IMR-90 (cell line): ENCODE measurements at regions not wholly inside any gene's neighbourhood (a gene's known extent, or its start where the extent isn't known, plus 50 kb on each side); places are given as distances from the start of the nearest gene placed in this dataset.

Experiments
- ATAC-seq: fragments of 200-7000 bp; cut with Tn5 transposase; 2 replicates; pipeline ENCODE4 v1.9.1; 2020; ENCODE audit warnings: low read depth, mild to moderate bottlenecking, moderate library complexity
- BruUV-seq: library from RNA; stranded (reverse); fragments of 400-500 nt; replicated peaks from 2 replicates; lab custom pipeline; 2021; lab: Mats Ljungman, UMichigan
- CTCF ChIA-PET: fragments of 300-600 bp; formaldehyde crosslinking; extraction: SDS; loops from one replicate; lab custom pipeline; 2021; ENCODE audit warnings: antibody characterized with exemption; lab: Yijun Ruan, JAX
- POLR2A ChIA-PET: fragments of 300-600 bp; sonication (Branson Sonifier 250); formaldehyde crosslinking; loops from one replicate; lab custom pipeline; 2022; ENCODE audit warnings: antibody characterized with exemption; ENCODE audit not compliant: unreplicated experiment; lab: Charles Lee
- DNase-seq: peaks from one replicate; pipeline ENCODE4 v3.0.0; 2013
- H2AFZ ChIP-seq: replicated peaks from 2 replicates; pipeline ENCODE3; 2013; ENCODE audit warnings: low read length, mild to moderate bottlenecking; ENCODE audit not compliant: poor library complexity
- H2AK5ac ChIP-seq: 2 replicates; pipeline ENCODE4 v1.6.1; 2013; ENCODE audit warnings: low read depth, low read length, inconsistent platforms
- H2AK9ac ChIP-seq: replicated peaks from 2 replicates; pipeline ENCODE3; 2013; ENCODE audit warnings: mild to moderate bottlenecking, low read depth, low read length, moderate library complexity; ENCODE audit not compliant: poor library complexity
- H2BK120ac ChIP-seq: 2 replicates; pipeline ENCODE4 v1.6.1; 2013; ENCODE audit warnings: low read depth, low read length, inconsistent platforms
- H2BK15ac ChIP-seq: 3 replicates; pipeline ENCODE4 v1.6.1; 2013; ENCODE audit warnings: low read depth, low read length, inconsistent platforms
- H2BK20ac ChIP-seq: 2 replicates; pipeline ENCODE4 v1.6.1; 2013; ENCODE audit warnings: low read depth, mild to moderate bottlenecking, inconsistent platforms, low read length, moderate library complexity
- H2BK5ac ChIP-seq: 2 replicates; pipeline ENCODE4 v1.6.1; 2013; ENCODE audit warnings: mild to moderate bottlenecking, low read depth, low read length, inconsistent platforms; ENCODE audit not compliant: poor library complexity, severe bottlenecking
- H3K14ac ChIP-seq: replicated peaks from 2 replicates; pipeline ENCODE4 v1.6.1; 2013; ENCODE audit warnings: low read depth, low read length, inconsistent platforms
- H3K18ac ChIP-seq: 2 replicates; pipeline ENCODE4 v1.6.1; 2013; ENCODE audit warnings: low read depth, low read length, control low read depth
- H3K23ac ChIP-seq: 2 replicates; pipeline ENCODE4 v1.6.1; 2013; ENCODE audit warnings: low read depth, low read length, inconsistent platforms
- H3K27ac ChIP-seq: 2 replicates; pipeline ENCODE4 v1.5.1; 2013; ENCODE audit warnings: mild to moderate bottlenecking, control low read depth, low read length; ENCODE audit not compliant: insufficient read depth
- H3K27me3 ChIP-seq: 2 replicates; pipeline ENCODE4 v1.6.1; 2013; ENCODE audit warnings: low read length; ENCODE audit not compliant: control insufficient read depth, insufficient read depth
- H3K36me3 ChIP-seq: 2 replicates; pipeline ENCODE4 v1.6.1; 2013; ENCODE audit warnings: low read length, mixed read lengths; ENCODE audit not compliant: control insufficient read depth, insufficient read depth
- H3K4ac ChIP-seq: 2 replicates; pipeline ENCODE4 v1.6.1; 2013; ENCODE audit warnings: low read depth, low read length, inconsistent platforms
- H3K4me1 ChIP-seq: 2 replicates; pipeline ENCODE4 v1.6.1; 2013; ENCODE audit warnings: low read length, mixed read lengths; ENCODE audit not compliant: control insufficient read depth, insufficient read depth
- H3K4me2 ChIP-seq: 2 replicates; pipeline ENCODE4 v1.6.1; 2013; ENCODE audit warnings: low read depth, mild to moderate bottlenecking, control low read depth, low read length, moderate library complexity
- H3K4me3 ChIP-seq: 2 replicates; pipeline ENCODE4 v1.5.1; 2013; ENCODE audit warnings: low read depth, mild to moderate bottlenecking, control low read depth, low read length, moderate library complexity; ENCODE audit not compliant: insufficient read depth
- H3K56ac ChIP-seq: 2 replicates; pipeline ENCODE4 v1.6.1; 2013; ENCODE audit warnings: low read length, inconsistent platforms; ENCODE audit not compliant: insufficient read depth; ENCODE audit errors: extremely low read depth
- H3K79me1 ChIP-seq, 2 experiments: 2 replicates each; pipeline ENCODE4 v1.6.1; 2013; ENCODE audit warnings: low read length in 2 of 2, inconsistent platforms in 1 of 2, low read depth in 1 of 2
- H3K9ac ChIP-seq: 2 replicates; pipeline ENCODE4 v1.6.1; 2013; ENCODE audit warnings: low read depth, low read length, control low read depth
- H3K9me1 ChIP-seq: 2 replicates; pipeline ENCODE4 v1.6.1; 2013; ENCODE audit warnings: low read length, inconsistent platforms; ENCODE audit not compliant: insufficient read depth
- H3K9me3 ChIP-seq: 2 replicates; pipeline ENCODE4 v1.6.1; 2013; ENCODE audit warnings: low read length; ENCODE audit not compliant: control insufficient read depth, insufficient read depth
- H4K20me1 ChIP-seq: 2 replicates; pipeline ENCODE4 v1.6.1; 2013; ENCODE audit warnings: low read length, inconsistent platforms; ENCODE audit not compliant: insufficient read depth
- H4K5ac ChIP-seq: 2 replicates; pipeline ENCODE4 v1.6.1; 2013; ENCODE audit warnings: mild to moderate bottlenecking, low read depth, low read length, control low read depth
- H4K8ac ChIP-seq, 2 experiments: 2 replicates each; pipeline ENCODE4 v1.6.1; 2013; ENCODE audit warnings: low read depth in 2 of 2, low read length in 2 of 2, control low read depth in 1 of 2, inconsistent platforms in 1 of 2
- H4K91ac ChIP-seq: 2 replicates; pipeline ENCODE4 v1.6.1; 2013; ENCODE audit warnings: low read depth, low read length, inconsistent platforms; ENCODE audit not compliant: insufficient read depth
- FOS ChIP-seq: fragments of 150-350 bp; IDR thresholded peaks from 2 replicates; pipeline ENCODE4 v1.6.1; 2016; ENCODE audit warnings: low read depth, low read length
- MAFK ChIP-seq: IDR thresholded peaks from 2 replicates; pipeline ENCODE4 v1.6.1; 2012; ENCODE audit warnings: low read depth, low read length, improper control_type of control experiment
- WGBS, 2 experiments: methylation state at CpG; one replicate each; pipeline versions ENCODE4 v1.1.5 to v1.1.7; 2013; ENCODE audit warnings: missing lambda C conversion rate in 2 of 2; ENCODE audit not compliant: insufficient read length in 1 of 2; ENCODE audit errors: extremely low coverage in 2 of 2; 5-methylcytosine and 5-hydroxymethylcytosine counted together
- dilution Hi-C: fragments of 300-500 bp; cut with HindIII; formaldehyde crosslinking; loops from one replicate; pipeline ENCODE4 v1.14.3; 2018; ENCODE audit warnings: low sequenced_read_pairs; ENCODE audit not compliant: unreplicated experiment
- in situ Hi-C: fragments of 300-500 bp; cut with MboI; formaldehyde crosslinking; loops from 3 replicates; pipeline ENCODE4 v1.14.3; 2019; ENCODE audit warnings: low sequenced_read_pairs, inconsistent platforms, mixed read lengths
- intact Hi-C: fragments of 100-400 bp; cut with micrococcal nuclease; formaldehyde crosslinking; loops from 2 replicates; pipeline ENCODE4 v1.10.0; 2022

DNA sequence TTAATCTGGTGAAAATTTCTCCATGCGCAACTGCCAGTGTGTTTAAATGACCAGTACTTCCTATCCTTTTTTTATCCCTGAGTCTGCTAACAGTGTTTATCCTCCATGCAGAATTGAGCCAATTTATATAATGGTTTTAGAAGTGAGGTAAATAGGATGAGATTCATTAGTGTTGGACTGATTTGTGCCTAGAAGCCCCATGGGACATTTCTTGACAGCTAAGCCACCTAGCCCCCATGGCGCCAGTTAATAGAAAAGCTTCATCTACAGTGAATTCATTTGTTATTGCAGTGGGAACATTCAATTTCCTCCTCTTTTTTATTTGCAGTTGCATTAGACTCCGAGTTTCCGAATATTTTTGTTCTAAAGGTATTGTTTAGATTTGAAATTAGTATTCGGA, 175.6 kb downstream of the ARL6IP6 start:
- no peak overlapping the region for H2AK9ac ChIP-seq
- no peak overlapping the region for H3K23ac ChIP-seq
- no peak overlapping the region for H2BK120ac ChIP-seq
- H4K5ac ChIP-seq = no peak overlapping the region
- no peak overlapping the region for H3K56ac ChIP-seq
- no peak overlapping the region for H3K18ac ChIP-seq
- no peak overlapping the region for H3K14ac ChIP-seq
- TF ChIP-seq FOS (no peak), MAFK (no peak)
- intact Hi-C loops (no loop called here), dilution Hi-C loops (no loop called here), in situ Hi-C loops (no loop called here)
- no peak overlapping the region for H2AFZ ChIP-seq
- no peak overlapping the region for H3K4me2 ChIP-seq
- DNase-seq = no peak
- no peaks in the 10 kb centered on the region; the same call in 1 of the 2 replicates for H3K9me3 ChIP-seq
- no peaks in the 10 kb centered on the region for H4K20me1 ChIP-seq
- no CpG with 5 or more reads among the region's 5 CpGs for WGBS, 2 experiments
- no peak overlapping the region for H4K91ac ChIP-seq
- H3K4me1 ChIP-seq = no peaks in the 10 kb centered on the region
- H2BK15ac ChIP-seq = no peak overlapping the region
- ChIA-PET POLR2A (no interaction called here), CTCF (no interaction called here)
- H3K79me1 ChIP-seq = no peaks in the 10 kb centered on the region
- H3K27me3 ChIP-seq = no peaks in the 10 kb centered on the region
- no peaks in the 10 kb centered on the region for H3K36me3 ChIP-seq
- no peak overlapping the region for H3K4ac ChIP-seq
- H3K27ac ChIP-seq = no peak overlapping the region
- H2AK5ac ChIP-seq = no peak overlapping the region
- BruUV-seq = no TSS peak
- H3K4me3 ChIP-seq = no peak overlapping the region
- H3K9ac ChIP-seq = no peak overlapping the region
- ATAC-seq = no peak
- H2BK20ac ChIP-seq = no peak overlapping the region
- no peaks in the 10 kb centered on the region for H3K9me1 ChIP-seq
- H4K8ac ChIP-seq = no peak overlapping the region
- no peak overlapping the region for H2BK5ac ChIP-seq
